BLaER1 treated with 17β-estradiol and CSF1 and Interleukin-3, amounts not matched to agents 10 nM and 100 nM (cell line): ENCODE measurements at regions not wholly inside any gene's neighbourhood (a gene's known extent, or its start where the extent isn't known, plus 50 kb on each side); places are given as distances from the start of the nearest gene placed in this dataset.

Source experiments
- H3K27ac ChIP-seq, 11 experiments: shearing (Covaris generic); formaldehyde crosslinking; 2 replicates each; pipeline ENCODE4 v1.8.1; 2022
- H3K27me3 ChIP-seq, 11 experiments: shearing (Covaris generic); formaldehyde crosslinking; 2 replicates each; pipeline ENCODE4 v1.8.1; 2022
- H3K36me3 ChIP-seq, 11 experiments: shearing (Covaris generic); formaldehyde crosslinking; 2 replicates each; pipeline ENCODE4 v1.8.1; 2022
- H3K4me1 ChIP-seq, 10 experiments: shearing (Covaris generic); formaldehyde crosslinking; 2 replicates each; pipeline ENCODE4 v1.8.1; 2022
- H3K4me2 ChIP-seq, 11 experiments: shearing (Covaris generic); formaldehyde crosslinking; 2 replicates each; pipeline ENCODE4 v1.8.1; 2022
- H3K4me3 ChIP-seq, 10 experiments: shearing (Covaris generic); formaldehyde crosslinking; 2 replicates each; pipeline ENCODE4 v1.8.1; 2022
- H3K9ac ChIP-seq, 11 experiments: shearing (Covaris generic); formaldehyde crosslinking; 2 replicates each; pipeline ENCODE4 v1.8.1; 2022
- H3K9me3 ChIP-seq, 11 experiments: shearing (Covaris generic); formaldehyde crosslinking; replicated peaks in 1 of 11; 2 replicates each; pipeline ENCODE4 v1.8.1; 2022
- H4K20me1 ChIP-seq, 11 experiments: shearing (Covaris generic); formaldehyde crosslinking; 2 replicates each; pipeline ENCODE4 v1.8.1; 2022
- Cebpa-rat ChIP-seq, 11 experiments: shearing (Covaris generic); IDR thresholded peaks; 2 replicates each; pipeline ENCODE4 v1.8.1; 2022

DNA sequence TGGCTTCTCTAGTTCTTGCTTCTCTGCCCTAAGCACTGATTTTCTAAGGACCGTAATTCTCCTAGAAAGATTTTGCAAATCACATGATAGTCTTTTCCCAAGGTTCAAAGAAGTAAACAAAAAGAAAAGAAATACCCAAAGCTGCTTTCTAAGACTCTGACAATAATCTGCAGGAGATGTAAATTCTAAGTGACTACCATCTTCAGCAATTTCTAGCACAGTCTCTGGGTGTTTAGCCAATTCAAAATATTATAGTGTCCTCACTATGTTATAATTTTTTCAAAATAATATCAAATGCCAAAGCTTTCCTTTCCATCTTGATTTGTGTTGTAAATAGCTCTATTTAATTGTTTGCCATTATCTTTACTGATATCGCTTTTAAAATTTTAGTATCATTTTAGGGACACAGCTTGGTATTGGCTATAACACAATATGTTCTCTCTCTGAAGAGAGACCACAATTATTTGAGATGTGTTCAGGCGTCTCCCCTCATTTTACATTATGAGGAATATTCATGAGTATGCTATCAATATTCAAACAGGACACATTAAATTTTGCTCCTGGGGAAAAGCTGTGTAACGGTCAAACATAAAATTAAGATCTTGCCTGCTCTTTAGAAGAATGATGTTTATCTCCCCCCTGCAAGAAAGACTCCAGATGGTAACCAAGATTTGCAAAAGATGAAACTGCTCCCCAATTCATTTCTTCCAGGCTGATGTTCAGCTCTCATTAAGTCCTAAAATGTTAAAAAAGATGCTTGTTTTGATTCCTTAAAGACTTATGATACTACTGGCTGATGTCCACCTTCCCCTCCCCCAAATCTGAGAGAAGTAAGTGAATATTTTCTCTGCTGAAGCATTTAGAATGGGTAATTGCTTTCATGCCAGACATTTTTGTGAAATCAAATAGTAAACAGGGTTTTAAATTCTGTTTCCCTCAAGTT is 191.9 kb upstream of the WDR11 start:
- TF ChIP-seq Cebpa-rat (IDR thresholded peaks at IDR 0.05), result no peak
- no peak overlapping the region for H3K27ac ChIP-seq

GRCh38 chr10:120666308-120666707 is 184.9 kb upstream of the WDR11 start:
- no peaks in the 10 kb centered on the region for H3K36me3 ChIP-seq
- no peak overlapping the region for H3K4me3 ChIP-seq
- no peak overlapping the region for H3K9ac ChIP-seq
- peaks cover 0 to 5% (median 0%) of the 10 kb centered on the region in 11 experiments; a peak in 2 of 22 replicates for H3K9me3 ChIP-seq
- H3K4me2 ChIP-seq, result no peak overlapping the region
- H3K4me1 ChIP-seq, result peaks cover 0 to 7% (median 0%) of the 10 kb centered on the region in 10 experiments; a peak in 1 of 20 replicates
- TF ChIP-seq Cebpa-rat (IDR thresholded peaks at IDR 0.05), result no peak
- no peaks in the 10 kb centered on the region for H3K27me3 ChIP-seq
- no peaks in the 10 kb centered on the region for H4K20me1 ChIP-seq
- H3K27ac ChIP-seq, result no peak overlapping the region

More for the DNA sequence above, 191.9 kb upstream of the WDR11 start:
- Histone ChIP-seq H3K9me3 (no peaks in the 10 kb centered on the region), H3K9ac (no peak overlapping the region), H3K36me3 (no peaks in the 10 kb centered on the region), H3K4me3 (no peak overlapping the region), H3K27me3 (no peaks in the 10 kb centered on the region), H3K4me2 (no peak overlapping the region), H3K4me1 (no peaks in the 10 kb centered on the region), H4K20me1 (no peaks in the 10 kb centered on the region)

DNA sequence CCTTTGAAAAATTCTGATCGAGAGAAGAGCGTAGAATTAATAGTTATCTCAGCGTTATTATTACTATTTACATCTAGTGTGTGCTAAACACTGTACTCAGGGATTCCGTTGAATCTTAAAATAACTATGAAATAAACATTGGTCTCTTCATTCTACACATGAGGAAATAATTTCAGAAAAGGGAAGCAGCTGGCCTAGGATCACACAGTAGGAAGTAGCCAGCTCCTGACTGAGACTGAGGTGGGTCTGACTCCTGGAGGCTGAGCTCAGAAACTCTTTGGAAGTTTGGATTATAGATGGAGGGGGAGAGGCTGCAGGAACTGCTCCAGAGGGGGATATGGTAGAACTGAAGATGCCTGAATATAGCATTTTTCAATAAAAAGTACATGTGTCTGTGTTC is 183.9 kb upstream of the WDR11 start:
- no peaks in the 10 kb centered on the region for H3K27me3 ChIP-seq
- no peak overlapping the region for H3K27ac ChIP-seq
- peaks cover 0 to 7% (median 0%) of the 10 kb centered on the region in 10 experiments; a peak in 1 of 20 replicates for H3K4me1 ChIP-seq
- TF ChIP-seq Cebpa-rat (IDR thresholded peaks at IDR 0.05), result no peak
- H3K9me3 ChIP-seq, result peaks cover 0 to 13% (median 4%) of the 10 kb centered on the region in 11 experiments; a peak in 2 of 22 replicates
- H3K9ac ChIP-seq, result no peak overlapping the region
- no peaks in the 10 kb centered on the region for H4K20me1 ChIP-seq
- no peaks in the 10 kb centered on the region for H3K36me3 ChIP-seq
- H3K4me3 ChIP-seq, result no peak overlapping the region
- peak overlapping the region in 1 of 11 experiments; percentile 37; a peak in 1 of 22 replicates for H3K4me2 ChIP-seq

DNA sequence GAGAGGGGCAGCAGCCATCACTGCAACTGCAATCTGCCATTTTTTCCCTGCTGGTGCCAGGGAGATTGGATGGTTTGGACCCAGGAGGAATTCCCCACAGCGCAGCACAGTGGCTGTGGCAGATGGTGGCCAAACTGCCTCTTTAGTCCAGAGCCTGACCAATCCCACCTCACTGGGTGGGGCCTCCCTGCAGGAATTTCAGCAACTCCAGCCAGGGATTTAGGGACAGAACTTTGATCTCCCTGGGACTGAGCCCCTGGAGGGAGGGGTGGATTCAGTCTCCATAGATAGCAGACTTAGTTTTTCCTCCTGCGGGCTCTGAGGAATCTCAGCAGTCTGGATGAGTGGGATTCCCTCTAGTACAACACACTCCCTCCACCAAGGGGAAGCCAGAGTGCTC is 179.7 kb upstream of the WDR11 start:
- no peak overlapping the region for H3K4me3 ChIP-seq
- H3K4me2 ChIP-seq, result no peak overlapping the region
- H3K9me3 ChIP-seq, result peaks cover 0 to 16% (median 7%) of the 10 kb centered on the region in 11 experiments; a peak in 4 of 22 replicates
- no peak overlapping the region for H3K9ac ChIP-seq
- no peak overlapping the region for H3K27ac ChIP-seq
- TF ChIP-seq Cebpa-rat (IDR thresholded peaks at IDR 0.05), result no peak
- H3K4me1 ChIP-seq, result peaks cover 0 to 7% (median 0%) of the 10 kb centered on the region in 10 experiments; a peak in 1 of 20 replicates
- no peaks in the 10 kb centered on the region for H3K27me3 ChIP-seq
- no peaks in the 10 kb centered on the region for H4K20me1 ChIP-seq
- no peaks in the 10 kb centered on the region for H3K36me3 ChIP-seq

- H3K36me3 ChIP-seq, result no peaks in the 10 kb centered on the region
- no peak overlapping the region for H3K27ac ChIP-seq
- H3K4me3 ChIP-seq, result no peak overlapping the region
- no peak overlapping the region for H3K4me2 ChIP-seq
- no peaks in the 10 kb centered on the region for H3K27me3 ChIP-seq
- no peaks in the 10 kb centered on the region; a peak in 1 of 22 replicates for H4K20me1 ChIP-seq
- peaks cover 0 to 2% (median 0%) of the 10 kb centered on the region in 11 experiments; a peak in 4 of 22 replicates for H3K9me3 ChIP-seq
- no peak for TF ChIP-seq Cebpa-rat (IDR thresholded peaks at IDR 0.05)
- H3K4me1 ChIP-seq, result no peaks in the 10 kb centered on the region
- no peak overlapping the region for H3K9ac ChIP-seq
Measured at GRCh38 chr10:120683454-120683853, 167.7 kb upstream of the WDR11 start.

GRCh38 chr10:120684226-120684625 is 166.9 kb upstream of the WDR11 start:
- Histone ChIP-seq H3K9ac (no peak overlapping the region), H4K20me1 (no peaks in the 10 kb centered on the region; a peak in 1 of 22 replicates), H3K4me1 (no peaks in the 10 kb centered on the region), H3K36me3 (no peaks in the 10 kb centered on the region), H3K4me2 (no peak overlapping the region), H3K4me3 (no peak overlapping the region), H3K27ac (no peak overlapping the region), H3K9me3 (no peaks in the 10 kb centered on the region), H3K27me3 (no peaks in the 10 kb centered on the region)
- no peak for TF ChIP-seq Cebpa-rat (IDR thresholded peaks at IDR 0.05)

- Histone ChIP-seq H3K9me3 (no peaks in the 10 kb centered on the region), H3K36me3 (no peaks in the 10 kb centered on the region), H3K27me3 (no peaks in the 10 kb centered on the region), H3K4me1 (0 out of 20 replicates have a peak, but pooled peaks cover 0 to 4% (median 0%) of the 10 kb centered on the region in 10 experiments), H3K4me2 (no peak overlapping the region), H4K20me1 (no peaks in the 10 kb centered on the region; a peak in 1 of 22 replicates), H3K4me3 (no peak overlapping the region), H3K9ac (no peak overlapping the region), H3K27ac (no peak overlapping the region)
- no peak for TF ChIP-seq Cebpa-rat (IDR thresholded peaks at IDR 0.05)
Measured at GRCh38 chr10:120685136-120685535, 166.0 kb upstream of the WDR11 start.

DNA sequence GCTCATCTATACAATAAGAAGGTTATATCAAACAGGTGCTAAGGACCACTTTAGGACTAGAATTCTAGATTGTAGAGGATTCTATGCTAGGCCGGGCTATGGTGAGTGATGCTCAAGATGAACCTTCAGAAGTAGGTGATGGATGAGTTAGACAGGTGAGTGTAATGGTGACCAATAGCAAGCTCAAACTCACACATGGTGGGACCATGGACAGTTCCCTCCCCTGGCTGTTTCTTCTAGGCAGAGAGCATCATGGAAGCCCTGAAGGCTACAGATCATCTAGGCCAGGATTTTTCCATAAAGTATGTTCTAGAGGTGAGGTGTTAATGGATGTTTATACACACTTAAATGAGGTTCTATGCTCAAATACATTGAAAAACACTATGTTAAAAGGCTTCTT is 162.2 kb upstream of the WDR11 start:
- no peak overlapping the region for H3K9ac ChIP-seq
- no peaks in the 10 kb centered on the region for H3K27me3 ChIP-seq
- H3K4me2 ChIP-seq, result no peak overlapping the region
- H3K9me3 ChIP-seq, result peaks cover 3 to 16% (median 10%) of the 10 kb centered on the region in 11 experiments; a peak in 15 of 22 replicates
- H3K4me3 ChIP-seq, result no peak overlapping the region
- no peaks in the 10 kb centered on the region; a peak in 1 of 22 replicates for H4K20me1 ChIP-seq
- no peak for TF ChIP-seq Cebpa-rat (IDR thresholded peaks at IDR 0.05)
- H3K27ac ChIP-seq, result no peak overlapping the region
- H3K4me1 ChIP-seq, result 0 out of 20 replicates have a peak, but pooled peaks cover 0 to 5% (median 0%) of the 10 kb centered on the region in 10 experiments
- H3K36me3 ChIP-seq, result no peaks in the 10 kb centered on the region

- Histone ChIP-seq H3K4me2 (no peak overlapping the region), H3K4me1 (0 out of 20 replicates have a peak, but pooled peaks cover 0 to 5% (median 0%) of the 10 kb centered on the region in 10 experiments), H4K20me1 (no peaks in the 10 kb centered on the region), H3K27me3 (no peaks in the 10 kb centered on the region), H3K36me3 (no peaks in the 10 kb centered on the region), H3K9me3 (peaks cover 3 to 26% (median 18%) of the 10 kb centered on the region in 11 experiments; a peak in 16 of 22 replicates), H3K9ac (no peak overlapping the region), H3K4me3 (no peak overlapping the region), H3K27ac (no peak overlapping the region)
- no peak for TF ChIP-seq Cebpa-rat (IDR thresholded peaks at IDR 0.05)
Measured at GRCh38 chr10:120689777-120690529, 161.2 kb upstream of the WDR11 start.
